Neural cell (in vitro differentiated cells): ENCODE measurements at regions not wholly inside any gene's neighbourhood (a gene's known extent, or its start where the extent isn't known, plus 50 kb on each side); places are given as distances from the start of the nearest gene placed in this dataset.

Source experiments
- H2AFZ ChIP-seq: fragments of 200-600, 300-800 bp; sonication (generic), shearing (Covaris generic); 2 replicates; pipeline ENCODE4 v1.6.0; 2014; ENCODE audit warnings: low read depth, mild to moderate bottlenecking, antibody characterized with exemption, low read length, moderate library complexity
- H3F3A ChIP-seq: fragments of 200-600 bp; shearing (Covaris generic); 2 replicates; pipeline ENCODE4 v1.6.1; 2016; ENCODE audit warnings: mild to moderate bottlenecking, moderate library complexity, mixed read lengths, antibody characterized with exemption, low read length; ENCODE audit not compliant: insufficient read depth, poor library complexity, severe bottlenecking
- H3K27ac ChIP-seq: fragments of 200-600, 300-800 bp; sonication (generic), shearing (Covaris generic); 2 replicates; pipeline ENCODE4 v1.5.1; 2014; ENCODE audit warnings: mild to moderate bottlenecking, low read length, moderate library complexity
- H3K27me3 ChIP-seq: fragments of 300-800, 200-600 bp; sonication (generic), shearing (Covaris generic); 2 replicates; pipeline ENCODE4 v1.6.0; 2014; ENCODE audit warnings: mild to moderate bottlenecking, low read depth, low read length, moderate library complexity; ENCODE audit not compliant: insufficient read depth
- H3K36me3 ChIP-seq: fragments of 300-800, 200-600 bp; sonication (generic), shearing (Covaris generic); 2 replicates; pipeline ENCODE4 v1.5.1; 2014; ENCODE audit warnings: mild to moderate bottlenecking, antibody characterized with exemption, low read length, moderate library complexity; ENCODE audit not compliant: insufficient read depth
- H3K4me2 ChIP-seq: fragments of 300-800, 200-600 bp; sonication (generic), shearing (Covaris generic); 2 replicates; pipeline ENCODE4 v1.6.0; 2014; ENCODE audit warnings: mild to moderate bottlenecking, low read length
- H3K4me3 ChIP-seq: fragments of 300-800, 200-600 bp; sonication (generic), shearing (Covaris generic); 2 replicates; pipeline ENCODE4 v1.5.1; 2014; ENCODE audit warnings: mild to moderate bottlenecking, low read length, moderate library complexity
- H3K79me2 ChIP-seq: fragments of 200-600 bp; shearing (Covaris generic); replicated peaks from 2 replicates; pipeline ENCODE4 v1.6.0; 2014; ENCODE audit warnings: mild to moderate bottlenecking, low read length, moderate library complexity; ENCODE audit not compliant: insufficient read depth
- H3K9ac ChIP-seq: fragments of 300-800, 200-600 bp; sonication (generic), shearing (Covaris generic); 2 replicates; pipeline ENCODE4 v1.6.1; 2016; ENCODE audit warnings: mild to moderate bottlenecking, low read length, mixed read lengths
- H3K9me2 ChIP-seq: fragments of 200-600 bp; shearing (Covaris generic); 2 replicates; pipeline ENCODE4 v1.6.1; 2016; ENCODE audit warnings: mild to moderate bottlenecking, low read length, mixed read lengths; ENCODE audit not compliant: insufficient read depth
- H3K9me3 ChIP-seq: fragments of 200-600, 300-800 bp; sonication (generic), shearing (Covaris generic); 2 replicates; pipeline ENCODE4 v1.6.1; 2016; ENCODE audit warnings: mild to moderate bottlenecking, mixed run types, low read length, moderate library complexity, mixed read lengths
- H4K20me1 ChIP-seq: fragments of 200-600 bp; shearing (Covaris generic); 2 replicates; pipeline ENCODE4 v1.6.1; 2016; ENCODE audit warnings: mild to moderate bottlenecking, mixed run types; ENCODE audit not compliant: insufficient read depth
- CTCF ChIP-seq: fragments of 450-650 bp; IDR thresholded peaks from 2 replicates; pipeline ENCODE4 v1.5.1; 2014; ENCODE audit warnings: antibody characterized with exemption, mild to moderate bottlenecking, moderate library complexity; ENCODE audit not compliant: poor library complexity, severe bottlenecking
- EP300 ChIP-seq: fragments of 450-650 bp; conservative IDR thresholded peaks from 2 replicates; pipeline ENCODE4 v1.6.1; 2014; ENCODE audit warnings: antibody characterized with exemption, mild to moderate bottlenecking, moderate library complexity; ENCODE audit not compliant: poor library complexity, severe bottlenecking
- EZH2 ChIP-seq: fragments of 200-600, 300-800 bp; shearing (Covaris generic), sonication (generic); IDR thresholded peaks from 2 replicates; pipeline ENCODE4 v1.6.1; 2014; ENCODE audit warnings: antibody characterized with exemption, low read length, borderline replicate concordance, mild to moderate bottlenecking; ENCODE audit not compliant: insufficient read depth, poor library complexity, severe bottlenecking
- MXI1 ChIP-seq: fragments of 450-650 bp; conservative IDR thresholded peaks from 2 replicates; pipeline ENCODE4 v1.6.1; 2014; ENCODE audit warnings: antibody characterized with exemption, mild to moderate bottlenecking; ENCODE audit not compliant: poor library complexity, severe bottlenecking
- POLR2AphosphoS5 ChIP-seq: IDR thresholded peaks from 2 replicates; pipeline ENCODE4 v1.6.1; 2012
- REST ChIP-seq: IDR thresholded peaks from 2 replicates; pipeline ENCODE4 v1.6.1; 2012; ENCODE audit warnings: borderline replicate concordance

- TF ChIP-seq EP300 (peak; percentile 17), REST (no peak)
Measured at GRCh38 chr4:135594521-135594920, 1392.9 kb upstream of the PABPC4L start.

GRCh38 chr4:135575041-135575440 is 1373.5 kb upstream of the PABPC4L start:
- H3K4me2 ChIP-seq: no peak overlapping the region
- H3K9me3 ChIP-seq: no peaks in the 10 kb centered on the region
- no peaks in the 10 kb centered on the region for H4K20me1 ChIP-seq
- H3K79me2 ChIP-seq: no peaks in the 10 kb centered on the region
- no peaks in the 10 kb centered on the region for H3K36me3 ChIP-seq
- no peak overlapping the region for H3K4me3 ChIP-seq
- H2AFZ ChIP-seq: no peak overlapping the region
- H3F3A ChIP-seq: no peaks in the 10 kb centered on the region
- no peaks in the 10 kb centered on the region for H3K27me3 ChIP-seq
- TF ChIP-seq REST: no peak
- TF ChIP-seq CTCF: no peak
- no peak for TF ChIP-seq MXI1
- TF ChIP-seq POLR2AphosphoS5: no peak
- TF ChIP-seq EZH2: no peak
- H3K9ac ChIP-seq: no peak overlapping the region
- no peaks in the 10 kb centered on the region for H3K9me2 ChIP-seq
- H3K27ac ChIP-seq: no peak overlapping the region

More at GRCh38 chr4:135594521-135594920, 1392.9 kb upstream of the PABPC4L start:
- no peaks in the 10 kb centered on the region for H3K36me3 ChIP-seq
- H3K27ac ChIP-seq: no peak overlapping the region
- H2AFZ ChIP-seq: no peak overlapping the region
- no peaks in the 10 kb centered on the region for H3K9me2 ChIP-seq
- peaks cover 4% of the 10 kb centered on the region for H3K9me3 ChIP-seq
- no peak overlapping the region for H3K4me2 ChIP-seq
- H4K20me1 ChIP-seq: no peaks in the 10 kb centered on the region
- H3F3A ChIP-seq: no peaks in the 10 kb centered on the region
- H3K27me3 ChIP-seq: no peaks in the 10 kb centered on the region
- H3K9ac ChIP-seq: no peak overlapping the region
- H3K4me3 ChIP-seq: no peak overlapping the region
- no peaks in the 10 kb centered on the region for H3K79me2 ChIP-seq
